Keratinocyte (primary cell): ENCODE measurements at regions not wholly inside any gene's neighbourhood (a gene's known extent, or its start where the extent isn't known, plus 50 kb on each side); places are given as distances from the start of the nearest gene placed in this dataset.

Experiments
- DNase-seq: peaks from one replicate; pipeline ENCODE4 v3.0.0-alpha.2; 2011; ENCODE audit warnings: low read depth, missing footprints, low spot score
- FAIRE-seq: peaks from 2 replicates; lab custom pipeline; 2011; peaks lifted over from hg19 to GRCh38; lab: Jason Lieb, UNC
- H2AFZ ChIP-seq: 2 replicates; pipeline ENCODE4 v1.6.0; 2012; ENCODE audit warnings: low read length, control low read depth, inconsistent platforms; ENCODE audit not compliant: control insufficient read depth
- H3K27ac ChIP-seq: 2 replicates; pipeline ENCODE4 v1.5.1; 2011; ENCODE audit warnings: low read length; ENCODE audit not compliant: control insufficient read depth, insufficient read depth
- H3K27me3 ChIP-seq: 3 replicates; pipeline ENCODE4 v1.6.0; 2011; ENCODE audit warnings: low read length; ENCODE audit not compliant: control insufficient read depth, insufficient read depth; ENCODE audit errors: extremely low read depth
- H3K36me3 ChIP-seq, 2 experiments: 2 replicates in 1 of 2; 3 replicates in 1 of 2; pipeline ENCODE4 v1.5.1; 2011; ENCODE audit warnings: low read length in 2 of 2, mild to moderate bottlenecking in 1 of 2; ENCODE audit not compliant: control insufficient read depth in 2 of 2, insufficient read depth in 2 of 2; ENCODE audit errors: extremely low read depth in 1 of 2
- H3K4me1 ChIP-seq: 3 replicates; pipeline ENCODE4 v1.5.1; 2011; ENCODE audit warnings: low read length; ENCODE audit not compliant: control insufficient read depth, insufficient read depth; ENCODE audit errors: extremely low read depth
- H3K4me2 ChIP-seq: 3 replicates; pipeline ENCODE4 v1.6.0; 2011; ENCODE audit warnings: low read depth, low read length; ENCODE audit not compliant: control insufficient read depth, insufficient read depth; ENCODE audit errors: extremely low read depth
- H3K4me3 ChIP-seq, 3 experiments: fragments of 200-600 bp in 1 of 3; sonication (generic) in 1 of 3; 2 replicates in 2 of 3; 3 replicates in 1 of 3; pipeline ENCODE4 v1.5.1; 2011 to 2016; ENCODE audit warnings: low read length in 3 of 3, mild to moderate bottlenecking in 3 of 3, control low read depth in 2 of 3, inconsistent platforms in 1 of 3, low read depth in 1 of 3, mixed read lengths in 1 of 3, mixed run types in 1 of 3, moderate library complexity in 1 of 3; ENCODE audit not compliant: control insufficient read depth in 2 of 3, insufficient read depth in 2 of 3; ENCODE audit errors: extremely low read depth in 1 of 3
- H3K79me2 ChIP-seq: 2 replicates; pipeline ENCODE4 v1.6.0; 2012; ENCODE audit warnings: low read length; ENCODE audit not compliant: control insufficient read depth, insufficient read depth
- H3K9ac ChIP-seq: 3 replicates; pipeline ENCODE4 v1.6.0; 2011; ENCODE audit warnings: low read length; ENCODE audit not compliant: control insufficient read depth, insufficient read depth; ENCODE audit errors: extremely low read depth
- H3K9me1 ChIP-seq: 3 replicates; pipeline ENCODE4 v1.6.0; 2011; ENCODE audit warnings: low read length; ENCODE audit not compliant: control insufficient read depth, insufficient read depth; ENCODE audit errors: extremely low read depth
- H3K9me3 ChIP-seq: 2 replicates; pipeline ENCODE4 v1.5.1; 2012; ENCODE audit warnings: low read depth, low read length; ENCODE audit not compliant: control insufficient read depth
- H4K20me1 ChIP-seq: 3 replicates; pipeline ENCODE4 v1.6.0; 2011; ENCODE audit warnings: low read length; ENCODE audit not compliant: control insufficient read depth, insufficient read depth; ENCODE audit errors: extremely low read depth
- CTCF ChIP-seq, 3 experiments: IDR thresholded peaks in 1 of 3; conservative IDR thresholded peaks in 1 of 3; optimal IDR thresholded peaks in 1 of 3; 2 replicates in 2 of 3; 3 replicates in 1 of 3; pipeline versions ENCODE3 to v1.5.1; 2011; ENCODE audit warnings: low read length in 3 of 3, mild to moderate bottlenecking in 3 of 3, moderate library complexity in 2 of 3, control low read depth in 1 of 3, inconsistent platforms in 1 of 3; ENCODE audit not compliant: insufficient read depth in 2 of 3; ENCODE audit errors: extremely low read depth in 1 of 3
- EZH2 ChIP-seq: IDR thresholded peaks from one replicate; pipeline ENCODE4 v1.6.1; 2012; ENCODE audit warnings: inconsistent platforms, mild to moderate bottlenecking, low read length, moderate library complexity
- dilution Hi-C: fragments of 300-500 bp; cut with MboI; formaldehyde crosslinking; loops from one replicate; pipeline ENCODE4 v1.7.0; 2020; ENCODE audit warnings: low sequenced_read_pairs; ENCODE audit not compliant: extremely low pct_ligation_motif_present

- H3K27ac ChIP-seq: no peak overlapping the region
- dilution Hi-C loops: no loop called here
- H3K79me2 ChIP-seq: no peaks in the 10 kb centered on the region
- peaks cover 2% of the 10 kb centered on the region for H3K4me1 ChIP-seq
- no peaks in the 10 kb centered on the region for H3K9me3 ChIP-seq
- no peaks in the 10 kb centered on the region for H3K36me3 ChIP-seq
- FAIRE-seq (no peak), DNase-seq (no peak)
- no peak overlapping the region for H3K9ac ChIP-seq
- H3K27me3 ChIP-seq: no peaks in the 10 kb centered on the region
- H3K4me3 ChIP-seq: no peak overlapping the region
- no peaks in the 10 kb centered on the region for H4K20me1 ChIP-seq
- TF ChIP-seq EZH2: no peak
- TF ChIP-seq CTCF (optimal IDR thresholded peaks at IDR 0.05 in 1 of 3, IDR thresholded peaks at IDR 0.05 in 1 of 3, conservative IDR thresholded peaks at IDR 0.05 in 1 of 3; ENCODE audit: extremely low read depth in 1 of 3, insufficient read depth in 2 of 3, low read length in 3 of 3): no peak
- H3K9me1 ChIP-seq: no peaks in the 10 kb centered on the region
- no peak overlapping the region for H3K4me2 ChIP-seq
- H2AFZ ChIP-seq: no peak overlapping the region
Observed at GRCh38 chr5:97623441-97623840, 440.4 kb upstream of the RIOK2 start.

DNA sequence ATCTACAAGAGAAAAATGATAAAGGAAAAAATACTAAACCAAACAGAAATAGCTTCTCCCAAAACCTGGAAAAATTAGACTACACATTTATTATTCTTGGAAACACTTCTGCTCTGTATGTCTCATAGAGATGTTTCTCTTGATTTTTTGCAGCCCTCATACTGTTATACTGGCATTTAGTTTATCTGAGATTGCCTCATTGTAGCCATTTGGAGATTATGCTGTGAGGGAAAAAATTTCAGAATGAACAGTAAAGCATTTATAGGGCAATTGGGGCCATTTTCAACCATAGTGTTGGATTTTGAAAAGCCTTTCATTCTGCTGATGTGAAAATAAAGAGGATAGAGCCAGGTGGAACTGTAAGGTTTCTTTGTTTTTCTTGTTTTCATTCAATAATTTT is 441.8 kb upstream of the RIOK2 start:
- dilution Hi-C loops: no loop called here
- FAIRE-seq: no peak
- no peak for DNase-seq

More for the DNA sequence above, 441.8 kb upstream of the RIOK2 start:
- Histone ChIP-seq H3K9ac (no peak overlapping the region), H3K4me3 (no peak overlapping the region), H3K27me3 (no peaks in the 10 kb centered on the region), H3K4me2 (no peak overlapping the region), H3K9me1 (no peaks in the 10 kb centered on the region), H3K4me1 (no peaks in the 10 kb centered on the region), H3K9me3 (no peaks in the 10 kb centered on the region), H2AFZ (no peak overlapping the region), H4K20me1 (no peaks in the 10 kb centered on the region), H3K36me3 (no peaks in the 10 kb centered on the region), H3K79me2 (no peaks in the 10 kb centered on the region), H3K27ac (no peak overlapping the region)
- no peak for TF ChIP-seq CTCF (optimal IDR thresholded peaks at IDR 0.05 in 1 of 3, IDR thresholded peaks at IDR 0.05 in 1 of 3, conservative IDR thresholded peaks at IDR 0.05 in 1 of 3; ENCODE audit: extremely low read depth in 1 of 3, insufficient read depth in 2 of 3, low read length in 3 of 3)
